AG10803 (cell line): ENCODE measurements at regions not wholly inside any gene's neighbourhood (a gene's known extent, or its start where the extent isn't known, plus 50 kb on each side); places are given as distances from the start of the nearest gene placed in this dataset.
"Not testable (repeated sequence)": the region's sequence is repeated elsewhere in the genome, so short reads cannot be mapped to it uniquely, and the experiment has no call there.

Experiments
- DNase-seq: peaks from one replicate; pipeline ENCODE4 v3.0.0; 2010; ENCODE audit warnings: low read depth
- H3K4me3 ChIP-seq: 2 replicates; pipeline ENCODE4 v1.5.1; 2011; ENCODE audit warnings: mild to moderate bottlenecking, low read length, control low read depth
- CTCF ChIP-seq: conservative IDR thresholded peaks from 2 replicates; pipeline ENCODE4 v1.5.1; 2011; ENCODE audit warnings: mild to moderate bottlenecking, low read length, control low read depth, inconsistent platforms

GRCh38 chr1:115527746-115528145 lies 114.0 kb upstream of the VANGL1 start:
- no peak for DNase-seq
- no peak overlapping the region for H3K4me3 ChIP-seq
- TF ChIP-seq CTCF, result no peak

- no peak overlapping the region for H3K4me3 ChIP-seq
- TF ChIP-seq CTCF, result no peak
- DNase-seq, result no peak
These were observed 114.9 kb upstream of the VANGL1 start for GRCh38 chr1:115526900-115527299.

- no peak for TF ChIP-seq CTCF
- no peak for DNase-seq
- no peak overlapping the region for H3K4me3 ChIP-seq
These were observed 117.5 kb upstream of the VANGL1 start for GRCh38 chr1:115524236-115524635.

- DNase-seq, result no peak
- TF ChIP-seq CTCF, result no peak
- no peak overlapping the region for H3K4me3 ChIP-seq
These were observed 119.4 kb upstream of the VANGL1 start for GRCh38 chr1:115522386-115522785.

- TF ChIP-seq CTCF, result no peak
These were observed 126.5 kb upstream of the VANGL1 start for GRCh38 chr1:115515270-115515669.

GRCh38 chr1:115510226-115510625 lies 131.5 kb upstream of the VANGL1 start:
- not testable (repeated sequence) for DNase-seq, H3K4me3 ChIP-seq

More at GRCh38 chr1:115515270-115515669, 126.5 kb upstream of the VANGL1 start:
- no peak overlapping the region for H3K4me3 ChIP-seq
- no peak for DNase-seq

GRCh38 chr1:115507901-115508300 lies 133.9 kb upstream of the VANGL1 start:
- H3K4me3 ChIP-seq, result no peak overlapping the region
- no peak for TF ChIP-seq CTCF
- DNase-seq, result peak; percentile 62
